H1 (cell line): ENCODE measurements at regions not wholly inside any gene's neighbourhood (a gene's known extent, or its start where the extent isn't known, plus 50 kb on each side); places are given as distances from the start of the nearest gene placed in this dataset.

Experiments used
- BACH1 ChIP-seq: IDR thresholded peaks from 2 replicates; pipeline ENCODE4 v1.6.1; 2012; ENCODE audit warnings: low read length, improper control_type of control experiment
- CBX5 ChIP-seq: fragments of 300-800, 300-1000 bp; sonication (generic); IDR thresholded peaks from 2 replicates; pipeline ENCODE4 v1.7.1; 2016; ENCODE audit warnings: antibody characterized with exemption, low read length, low read depth
- CBX8 ChIP-seq: fragments of 300-800, 300-1000 bp; sonication (generic); IDR thresholded peaks from 2 replicates; pipeline ENCODE4 v1.7.1; 2016; ENCODE audit warnings: low read depth, low read length, borderline replicate concordance
- FOSL1 ChIP-seq: IDR thresholded peaks from 2 replicates; pipeline ENCODE4 v1.6.1; 2011; ENCODE audit warnings: mild to moderate bottlenecking, low read depth, low read length, moderate library complexity; ENCODE audit not compliant: insufficient read depth
- HDAC2 ChIP-seq, 2 experiments: fragments of 300-600 bp in 1 of 2; sonication (generic) in 1 of 2; IDR thresholded peaks; 2 replicates each; pipeline ENCODE4 v1.6.1; 2011 to 2012; ENCODE audit warnings: low read depth in 2 of 2, low read length in 2 of 2, mild to moderate bottlenecking in 2 of 2, moderate library complexity in 2 of 2, borderline replicate concordance in 1 of 2, inconsistent platforms in 1 of 2
- NANOG ChIP-seq: IDR thresholded peaks from 2 replicates; pipeline ENCODE4 v1.6.1; 2011; ENCODE audit warnings: low read length, low read depth, mild to moderate bottlenecking, inconsistent platforms; ENCODE audit not compliant: insufficient read depth, poor library complexity, severe bottlenecking
- PHF8 ChIP-seq: fragments of 200-600 bp; sonication (generic); conservative IDR thresholded peaks from 2 replicates; pipeline ENCODE4 v1.7.1; 2012; ENCODE audit warnings: low read depth, mild to moderate bottlenecking, inconsistent platforms, low read length, moderate library complexity
- RBBP5 ChIP-seq: IDR thresholded peaks from 2 replicates; pipeline ENCODE4 v1.7.1; 2012; ENCODE audit warnings: low read depth, mild to moderate bottlenecking, inconsistent platforms, low read length, moderate library complexity, borderline replicate concordance
- SIN3A ChIP-seq, 2 experiments: IDR thresholded peaks in 1 of 2; conservative IDR thresholded peaks in 1 of 2; 2 replicates each; pipeline ENCODE4 v1.6.1; 2011 to 2012; ENCODE audit warnings: low read length in 2 of 2, improper control_type of control experiment in 1 of 2, low read depth in 1 of 2, mild to moderate bottlenecking in 1 of 2
- SP2 ChIP-seq: IDR thresholded peaks from 2 replicates; pipeline ENCODE4 v1.6.1; 2012; ENCODE audit warnings: mild to moderate bottlenecking, low read length, inconsistent platforms
- SUZ12 ChIP-seq: fragments of 200-600 bp; sonication (generic); IDR thresholded peaks from 2 replicates; pipeline ENCODE4 v1.6.1; 2012; ENCODE audit warnings: mild to moderate bottlenecking, inconsistent platforms, low read length, moderate library complexity, mixed read lengths
- TF ChIP-seq, protein P1 (sequence below): IDR thresholded peaks from 2 replicates; pipeline ENCODE4 v1.6.1; 2011; ENCODE audit warnings: low read depth, mild to moderate bottlenecking, low read length; ENCODE audit not compliant: insufficient read depth
- TF ChIP-seq, protein P2 (sequence below): IDR thresholded peaks from 2 replicates; pipeline ENCODE4 v1.6.1; 2012; ENCODE audit warnings: inconsistent platforms
- TF ChIP-seq, protein P3 (sequence below): IDR thresholded peaks from 2 replicates; pipeline ENCODE4 v1.6.1; 2012; ENCODE audit warnings: low read length, inconsistent platforms

DNA sequence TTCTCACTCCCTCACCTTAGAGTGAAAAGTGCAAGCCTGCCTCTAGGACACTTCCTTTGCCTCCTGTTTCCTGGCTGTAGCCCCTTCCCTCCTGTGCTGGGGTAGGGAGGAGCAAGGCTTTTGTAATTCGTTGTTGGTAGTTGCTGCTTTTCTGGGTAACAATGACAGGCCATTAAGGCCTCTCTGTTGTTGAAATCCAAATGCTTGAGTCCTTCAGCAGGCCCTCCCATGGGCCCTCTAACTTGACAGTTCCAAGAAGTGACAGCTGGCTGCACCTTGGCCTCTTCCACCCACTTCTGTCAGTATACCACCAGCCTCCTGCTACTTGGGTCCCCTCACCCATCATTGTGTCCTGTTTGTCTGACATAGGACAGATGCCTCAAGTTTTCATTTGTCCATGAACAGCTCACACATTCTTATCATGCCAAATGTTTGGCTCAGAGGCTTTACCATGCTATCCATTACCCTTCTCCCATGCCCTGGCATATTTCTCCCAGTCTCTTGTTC is 103.7 kb upstream of the PDE3A start (continued):
- TF ChIP-seq FOSL1: no peak
- TF ChIP-seq CBX5: no peak
- TF ChIP-seq SP2: no peak
- peak; percentile 96 for TF ChIP-seq NANOG
- TF ChIP-seq CBX8: no peak
- peak; percentile 49 to 85; a peak in 2 of 4 replicates for TF ChIP-seq HDAC2 (IDR thresholded peaks at IDR 0.05; ENCODE audit: borderline replicate concordance in 1 of 2, low read depth in 2 of 2, low read length in 2 of 2)
- TF ChIP-seq SIN3A (conservative IDR thresholded peaks at IDR 0.05 in 1 of 2, IDR thresholded peaks at IDR 0.05 in 1 of 2; ENCODE audit: low read depth in 1 of 2, low read length in 2 of 2): peak; percentile 95 to 98; a peak in 3 of 4 replicates
- no peak for TF ChIP-seq BACH1
- TF ChIP-seq, protein P1, sequence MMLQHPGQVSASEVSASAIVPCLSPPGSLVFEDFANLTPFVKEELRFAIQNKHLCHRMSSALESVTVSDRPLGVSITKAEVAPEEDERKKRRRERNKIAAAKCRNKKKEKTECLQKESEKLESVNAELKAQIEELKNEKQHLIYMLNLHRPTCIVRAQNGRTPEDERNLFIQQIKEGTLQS: no peak
- TF ChIP-seq, protein P2, sequence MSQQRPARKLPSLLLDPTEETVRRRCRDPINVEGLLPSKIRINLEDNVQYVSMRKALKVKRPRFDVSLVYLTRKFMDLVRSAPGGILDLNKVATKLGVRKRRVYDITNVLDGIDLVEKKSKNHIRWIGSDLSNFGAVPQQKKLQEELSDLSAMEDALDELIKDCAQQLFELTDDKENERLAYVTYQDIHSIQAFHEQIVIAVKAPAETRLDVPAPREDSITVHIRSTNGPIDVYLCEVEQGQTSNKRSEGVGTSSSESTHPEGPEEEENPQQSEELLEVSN: no peak
- no peak for TF ChIP-seq PHF8
- TF ChIP-seq, protein P3, sequence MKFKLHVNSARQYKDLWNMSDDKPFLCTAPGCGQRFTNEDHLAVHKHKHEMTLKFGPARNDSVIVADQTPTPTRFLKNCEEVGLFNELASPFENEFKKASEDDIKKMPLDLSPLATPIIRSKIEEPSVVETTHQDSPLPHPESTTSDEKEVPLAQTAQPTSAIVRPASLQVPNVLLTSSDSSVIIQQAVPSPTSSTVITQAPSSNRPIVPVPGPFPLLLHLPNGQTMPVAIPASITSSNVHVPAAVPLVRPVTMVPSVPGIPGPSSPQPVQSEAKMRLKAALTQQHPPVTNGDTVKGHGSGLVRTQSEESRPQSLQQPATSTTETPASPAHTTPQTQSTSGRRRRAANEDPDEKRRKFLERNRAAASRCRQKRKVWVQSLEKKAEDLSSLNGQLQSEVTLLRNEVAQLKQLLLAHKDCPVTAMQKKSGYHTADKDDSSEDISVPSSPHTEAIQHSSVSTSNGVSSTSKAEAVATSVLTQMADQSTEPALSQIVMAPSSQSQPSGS: peak; percentile 81; the same call in 1 of the 2 replicates
- no peak for TF ChIP-seq RBBP5
- no peak for TF ChIP-seq SUZ12
